Renal pelvis (tissue), 1 donor: ENCODE measurements at regions not wholly inside any gene's neighbourhood (a gene's known extent, or its start where the extent isn't known, plus 50 kb on each side); places are given as distances from the start of the nearest gene placed in this dataset.

ENCODE experiments used
- DNase-seq: peaks from one replicate; pipeline ENCODE4 v3.0.0-alpha.2; 2013

DNA sequence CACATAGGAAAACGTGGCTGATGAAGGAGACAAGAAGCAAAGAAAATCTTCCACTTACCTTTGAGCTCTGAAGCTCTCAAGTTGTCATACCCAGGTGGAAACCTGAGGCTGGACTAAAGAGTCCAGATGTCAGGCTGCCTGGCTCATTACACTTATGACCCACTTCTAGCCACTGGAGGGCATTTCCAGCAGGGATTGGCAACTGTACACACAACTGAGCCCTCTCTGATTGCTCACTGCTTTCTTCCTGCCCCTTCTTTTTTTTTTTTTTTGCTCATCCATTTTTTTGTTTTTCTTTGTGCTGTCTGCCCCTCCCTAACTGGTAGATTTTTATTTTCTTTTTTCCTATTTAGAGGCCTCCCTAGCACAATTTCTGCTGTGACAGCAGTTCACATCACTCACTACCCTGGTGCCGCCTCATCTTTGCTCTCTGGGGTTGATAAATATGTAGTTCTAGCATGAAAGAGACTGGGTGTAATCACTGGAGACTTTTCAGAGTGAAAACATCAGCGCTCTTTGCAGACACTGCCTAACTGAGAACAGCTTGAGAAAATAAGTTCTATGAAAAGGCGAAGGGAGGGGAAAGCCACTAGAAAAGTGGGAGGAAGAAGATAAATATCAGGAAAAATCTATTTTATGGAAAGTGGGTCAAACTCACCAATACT is 334.5 kb downstream of the NUF2 start:
- DNase-seq = no peak

DNA sequence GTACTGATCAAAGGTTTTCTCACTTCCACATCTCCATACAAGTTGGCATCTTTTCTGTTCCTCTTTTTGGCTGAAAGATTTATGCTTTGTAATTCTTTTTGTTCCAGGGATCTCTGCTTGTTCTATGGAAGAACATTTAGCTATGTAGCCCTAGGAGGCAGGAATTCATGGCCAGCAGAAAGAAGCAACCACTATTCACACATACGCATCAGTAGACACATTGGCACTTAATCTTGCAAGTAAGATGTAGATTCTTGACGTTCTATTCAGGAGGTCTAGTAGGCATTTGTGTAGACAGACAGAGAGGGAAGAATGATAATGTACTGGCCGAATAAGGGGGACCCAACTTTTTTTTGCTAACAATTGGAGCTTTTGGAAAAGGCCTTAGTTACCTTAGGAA is 336.0 kb downstream of the NUF2 start:
- no peak for DNase-seq

DNA sequence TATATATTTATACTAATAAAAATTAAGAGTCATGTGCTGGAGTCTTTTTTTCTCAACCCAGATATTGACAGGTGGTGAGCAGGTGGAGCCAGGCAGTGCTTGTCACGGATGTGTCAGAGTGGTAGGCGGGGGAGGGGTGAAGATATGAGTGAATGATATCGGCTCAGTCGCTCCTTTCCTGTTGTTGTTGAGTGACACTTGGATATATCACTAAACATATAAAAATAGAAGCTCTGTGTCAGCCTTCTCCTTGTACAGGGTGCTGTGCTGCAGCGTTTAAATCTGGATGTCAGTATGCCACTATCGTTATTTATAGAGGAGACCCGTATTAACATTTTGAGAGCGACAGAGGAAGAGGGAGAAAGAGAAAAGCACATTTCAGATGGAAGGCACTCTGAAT is 339.6 kb downstream of the NUF2 start:
- no peak for DNase-seq

DNA sequence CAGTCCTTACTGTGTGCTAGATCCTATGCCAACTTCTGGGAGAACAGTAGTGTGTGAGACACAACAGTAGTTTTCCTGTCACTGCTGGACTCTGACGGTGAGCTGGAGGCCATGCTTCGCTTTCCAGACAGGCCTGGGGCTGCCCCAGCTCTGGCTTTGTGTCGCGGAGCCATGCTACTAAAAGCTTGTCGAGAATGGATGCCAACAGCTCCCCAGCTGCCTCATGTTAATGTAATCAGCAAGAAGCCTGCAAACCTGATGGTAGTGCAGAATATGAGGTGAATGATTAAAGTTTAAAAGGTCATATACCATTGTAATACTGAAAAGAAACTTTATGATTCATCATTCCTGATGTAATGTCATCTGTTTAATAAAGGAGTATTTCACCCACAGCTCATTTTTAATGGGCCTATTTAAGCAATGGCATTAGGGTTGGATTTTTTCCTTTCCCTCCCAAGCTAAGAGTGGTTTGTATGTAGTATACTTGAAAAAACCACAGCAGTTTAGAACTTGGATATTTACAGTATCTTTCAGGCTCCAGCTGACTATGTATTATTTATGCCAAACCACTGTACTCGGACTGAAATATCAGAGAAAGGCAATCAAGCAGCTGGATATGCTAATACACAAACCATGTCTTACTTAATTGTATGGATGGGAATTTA is 343.0 kb downstream of the NUF2 start:
- DNase-seq = no peak

DNA sequence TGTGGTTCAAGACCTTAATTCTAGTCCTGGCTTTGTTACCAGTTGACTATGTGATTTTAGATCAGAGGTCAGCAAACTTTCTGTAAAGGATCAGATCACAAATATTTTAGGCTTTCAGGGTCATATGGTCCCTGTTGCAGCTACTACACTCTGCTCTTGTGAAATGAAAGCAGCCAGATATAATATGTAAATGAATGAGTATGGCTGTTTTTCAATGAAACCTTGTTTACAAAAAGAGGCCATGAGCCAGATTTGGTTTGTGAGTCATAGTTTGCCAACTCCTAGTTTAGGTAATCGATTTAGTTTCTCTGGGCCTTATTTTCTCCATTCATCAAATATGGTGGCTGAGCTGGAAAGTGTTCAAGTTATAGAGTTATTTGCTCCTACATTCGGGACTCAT is 346.7 kb downstream of the NUF2 start:
- DNase-seq = no peak

DNA sequence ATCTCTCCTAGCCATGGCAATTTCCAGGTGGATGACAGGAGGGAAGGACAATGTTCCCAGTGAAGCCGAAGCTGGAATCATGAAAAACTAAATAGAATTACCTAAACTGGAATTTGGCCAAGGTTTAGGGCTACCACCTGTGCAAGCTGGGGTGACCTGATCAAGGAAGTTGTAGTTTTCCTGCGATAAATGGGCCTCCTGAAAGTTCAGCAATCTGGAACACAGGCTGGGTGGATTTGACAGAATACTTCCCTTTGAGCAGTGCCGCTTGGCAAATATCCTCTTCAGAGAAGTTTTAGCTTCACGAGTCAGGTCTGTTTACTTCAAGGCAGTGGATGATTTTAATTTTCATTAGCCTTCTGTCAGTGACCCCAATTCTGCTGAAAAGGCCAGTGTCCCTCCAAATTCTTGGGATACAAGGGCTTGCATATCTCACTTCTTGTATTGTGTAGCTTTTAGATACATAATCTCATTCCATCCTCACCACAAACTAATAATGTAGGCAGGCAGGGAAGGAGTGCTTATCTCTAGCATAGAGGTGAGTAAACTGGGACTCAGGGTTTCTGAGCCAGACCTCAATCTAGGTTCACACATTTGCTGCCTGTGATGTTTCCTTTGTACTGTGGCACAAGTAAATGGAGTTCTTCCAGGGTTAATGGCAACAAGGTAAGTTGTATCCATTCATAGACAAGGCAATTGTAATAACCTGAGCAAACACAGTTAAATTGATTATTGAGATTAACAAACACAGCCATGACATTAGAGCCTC is 349.4 kb downstream of the NUF2 start:
- no peak for DNase-seq

DNA sequence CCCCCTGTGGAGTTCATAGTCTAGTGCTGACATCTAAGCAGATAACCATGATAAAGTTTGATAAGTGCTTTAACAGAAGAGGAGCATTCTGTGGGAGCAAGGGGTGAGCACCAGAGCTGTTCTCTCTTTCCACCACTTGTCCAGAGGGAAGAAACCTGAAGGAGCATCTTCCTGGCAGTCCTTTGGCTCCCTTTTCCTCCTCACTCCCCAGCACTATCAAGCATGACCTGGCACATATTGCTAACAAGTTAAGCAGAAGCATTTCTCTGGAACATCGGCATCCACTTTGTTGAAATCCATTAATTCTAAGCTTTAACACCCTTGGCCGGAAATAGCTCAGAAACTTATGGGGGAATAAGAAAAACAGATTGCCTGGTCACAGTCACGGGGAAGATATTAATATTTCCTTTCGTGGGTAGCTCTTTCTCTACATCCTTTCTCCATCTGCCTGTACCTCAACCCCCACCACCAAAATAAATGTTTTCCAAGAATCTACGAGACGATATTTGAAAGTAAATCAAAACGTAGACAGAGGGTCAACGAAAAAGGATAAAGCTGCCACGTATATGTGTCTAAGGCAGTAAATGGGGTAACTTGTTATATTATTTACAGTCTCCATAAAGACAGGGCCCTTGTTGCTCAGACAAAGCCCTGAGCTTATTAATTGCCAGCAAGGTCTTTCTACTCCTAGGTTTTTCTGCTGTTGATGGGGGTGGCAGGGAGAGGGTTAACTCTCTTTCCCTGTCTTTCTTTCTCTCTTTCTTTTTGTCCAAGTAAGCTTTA is 351.4 kb downstream of the NUF2 start:
- DNase-seq = no peak

DNA sequence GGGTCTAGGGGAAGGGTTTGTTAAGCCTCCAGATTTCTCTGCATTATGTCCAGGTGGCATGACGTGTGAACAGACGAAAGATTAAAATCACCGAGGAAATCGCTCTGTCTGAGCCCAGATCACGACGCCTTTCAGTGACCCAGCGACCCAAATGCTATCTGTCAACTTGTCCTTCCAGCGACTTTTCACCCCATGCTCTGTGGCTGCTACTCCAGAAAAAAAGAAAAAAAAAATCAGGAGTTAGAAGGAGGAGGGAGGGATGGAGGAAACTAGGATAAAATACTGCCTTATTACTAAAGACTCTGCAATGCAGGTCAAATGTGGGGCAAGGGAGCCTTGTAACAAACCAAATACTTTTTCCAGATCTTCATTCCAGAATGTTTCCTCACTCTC is 352.0 kb downstream of the NUF2 start:
- DNase-seq = peak; percentile 67

DNA sequence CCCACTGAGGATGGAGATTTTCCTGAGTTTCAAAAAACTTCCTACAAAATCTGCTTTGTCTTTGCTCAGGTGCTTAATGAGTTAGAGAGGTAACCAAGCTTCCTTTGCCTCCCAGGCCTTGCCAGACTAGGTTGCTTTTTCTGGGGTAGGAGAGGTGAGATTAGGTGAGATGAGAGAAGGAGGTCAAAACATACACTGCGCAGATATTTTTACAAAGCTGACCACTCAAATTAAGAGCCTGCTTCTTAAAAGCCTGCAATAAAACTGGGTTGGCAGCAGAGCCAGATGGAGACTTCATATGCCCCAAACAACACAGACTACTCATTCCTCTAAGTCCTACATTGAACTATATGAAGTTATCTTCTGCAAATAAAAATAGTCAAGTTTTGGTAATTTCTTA is 352.5 kb downstream of the NUF2 start:
- no peak for DNase-seq

DNA sequence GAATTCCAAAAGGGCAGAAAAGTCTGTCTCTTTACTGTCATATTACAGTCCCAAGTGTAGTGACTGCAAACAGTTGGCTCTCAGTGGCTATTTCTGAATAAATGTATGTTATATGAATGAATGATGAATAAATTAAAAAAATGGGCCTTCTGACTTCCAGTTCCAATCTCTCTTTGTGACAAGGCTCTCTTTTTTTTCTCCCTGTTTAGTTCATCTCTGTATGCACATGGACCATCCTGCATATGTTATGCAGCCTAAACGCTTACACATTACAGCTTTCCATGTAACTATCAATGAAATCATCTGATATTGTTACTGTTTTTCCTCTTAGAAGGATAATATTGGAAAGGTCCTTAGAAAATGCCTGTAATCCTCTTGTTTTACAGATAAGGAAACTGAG is 363.0 kb downstream of the NUF2 start:
- no peak for DNase-seq

DNA sequence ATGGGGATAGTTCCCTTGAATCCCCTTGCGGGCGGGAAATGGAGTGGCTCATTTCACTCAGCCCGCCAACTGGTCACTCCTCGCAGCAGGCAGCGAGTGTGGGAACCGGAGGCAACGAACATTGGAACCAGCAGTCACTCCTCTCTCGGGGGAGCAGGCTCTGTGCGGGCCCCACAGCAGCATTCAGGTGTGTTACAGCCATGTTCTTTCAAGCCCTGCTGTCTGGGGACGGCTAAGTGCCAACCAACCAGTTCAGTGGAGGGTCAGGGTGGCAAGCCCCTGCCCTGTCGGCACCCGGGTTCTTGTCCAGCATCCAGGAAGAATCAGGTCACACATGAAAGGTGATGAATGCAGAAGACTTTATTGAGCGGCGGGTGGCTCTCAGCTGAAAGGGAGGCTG is 370.5 kb downstream of the NUF2 start:
- DNase-seq = no peak

DNA sequence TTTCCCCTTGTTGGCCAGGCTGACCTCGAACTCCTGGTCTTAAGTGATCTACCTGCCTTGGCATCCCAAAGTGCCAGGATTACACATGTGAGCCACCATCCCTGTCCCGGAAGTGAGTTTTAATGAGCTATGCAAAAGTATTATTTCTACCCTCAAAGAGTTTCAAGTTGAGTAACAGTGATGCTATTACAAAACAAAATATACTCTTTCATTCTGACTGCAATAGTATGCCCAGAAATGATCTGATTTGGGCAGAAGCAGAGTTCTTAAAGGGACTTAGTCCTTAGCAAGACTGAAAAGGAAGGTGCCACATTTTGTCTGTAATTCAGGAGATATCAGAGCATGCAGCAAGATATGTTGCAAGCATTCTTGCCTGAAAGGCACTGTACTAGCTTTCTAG is 375.4 kb downstream of the NUF2 start:
- no peak for DNase-seq

DNA sequence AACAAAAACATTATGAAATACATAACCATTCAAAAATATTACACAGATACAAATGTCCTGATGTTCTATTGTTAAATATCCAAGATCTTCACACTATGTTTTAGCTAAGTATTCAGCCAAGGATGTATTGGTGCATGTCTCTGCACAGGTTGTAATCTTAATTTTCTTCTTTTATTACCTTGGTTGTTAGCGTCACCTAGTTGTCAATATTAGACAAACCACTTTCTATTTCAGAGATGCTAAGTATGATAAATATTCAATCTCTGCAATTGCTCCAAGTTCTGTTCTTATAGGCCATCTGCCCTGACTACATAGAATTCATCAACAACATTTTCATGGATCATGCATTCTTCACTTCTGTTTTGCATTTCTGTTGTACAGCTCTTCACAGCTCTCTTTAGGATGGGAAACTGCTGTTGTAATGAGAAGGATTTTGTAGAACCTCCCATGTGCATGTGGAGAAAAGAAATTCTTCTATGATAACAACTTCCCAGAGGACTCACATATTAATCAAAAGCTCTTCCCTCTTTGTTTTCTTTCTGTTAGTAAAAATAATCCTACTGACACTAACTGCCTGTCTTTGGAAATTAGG is 380.1 kb downstream of the NUF2 start:
- peak; percentile 57 for DNase-seq

DNA sequence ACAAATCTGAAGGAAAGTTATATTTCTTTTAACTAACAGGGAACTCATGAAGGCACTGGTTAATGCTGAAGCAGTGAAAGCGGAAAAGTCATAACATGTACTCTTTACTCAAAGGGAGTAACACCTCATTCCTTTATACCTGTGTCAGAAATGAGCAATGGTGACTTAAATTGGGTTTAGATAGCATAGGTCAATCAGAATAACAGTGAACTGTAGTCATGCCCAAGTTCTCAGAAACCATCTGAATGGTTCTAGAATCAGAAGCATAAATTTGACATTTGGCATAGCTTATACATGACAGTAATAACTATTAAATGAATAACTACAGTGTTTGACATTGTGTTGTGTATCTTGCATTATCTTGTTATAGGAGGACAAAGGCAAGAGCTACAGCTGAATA is 382.0 kb downstream of the NUF2 start:
- no peak for DNase-seq

DNA sequence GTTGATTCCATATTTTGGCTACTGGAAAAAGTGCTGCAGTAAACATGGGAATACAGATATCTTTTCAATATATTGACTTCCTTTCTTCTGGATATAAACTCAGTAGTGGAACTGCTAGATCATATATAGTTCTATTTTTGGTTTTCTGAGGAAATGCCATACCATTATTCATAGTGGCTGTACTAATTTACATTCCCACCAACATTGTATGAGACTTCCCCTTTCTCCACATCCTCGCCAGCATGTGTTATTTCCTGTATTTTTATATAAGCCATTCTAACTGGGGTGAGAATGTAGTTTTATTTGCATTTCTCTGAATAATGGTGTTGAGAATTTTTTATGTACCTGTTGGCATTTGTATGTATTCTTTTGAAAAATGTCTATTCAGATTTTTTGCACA is 385.2 kb downstream of the NUF2 start:
- DNase-seq = no peak

DNA sequence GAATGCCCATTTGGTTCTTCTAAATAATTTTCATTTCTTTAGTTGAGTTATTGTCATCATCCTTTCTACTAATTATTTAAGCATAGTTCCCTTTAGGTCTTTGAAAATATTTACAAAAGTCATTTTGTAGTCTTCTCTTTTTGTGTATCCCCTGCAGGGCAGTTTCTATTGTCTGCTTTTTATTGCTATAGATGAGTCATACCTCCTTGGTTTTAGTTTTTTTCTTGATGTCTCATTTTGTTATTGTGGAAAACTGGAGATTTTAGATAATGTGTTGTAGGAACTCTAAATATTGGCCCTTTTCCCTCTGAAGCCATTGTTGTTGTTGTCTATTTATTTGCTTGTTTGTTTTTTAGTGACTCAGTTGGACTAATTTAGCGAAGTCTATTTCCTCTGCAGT is 387.9 kb downstream of the NUF2 start:
- no peak for DNase-seq

DNA sequence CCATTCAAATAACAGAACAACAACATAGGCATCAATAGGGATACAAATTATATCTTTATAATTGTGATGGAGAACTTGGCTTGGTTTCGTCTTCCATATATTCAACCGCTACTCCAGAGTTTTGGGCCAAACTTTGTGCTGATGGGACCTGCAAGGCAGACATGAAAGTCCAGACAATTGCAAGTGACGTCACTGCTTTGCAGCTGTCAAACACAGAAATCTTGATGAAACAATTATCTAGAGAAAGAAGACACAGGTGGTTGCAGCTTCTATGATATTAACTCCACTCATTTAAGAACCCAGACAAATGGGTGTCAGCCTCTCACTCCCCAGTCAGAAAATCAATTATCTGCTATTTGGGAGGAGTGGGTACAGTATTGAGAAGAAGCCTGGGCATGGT is 390.6 kb downstream of the NUF2 start:
- no peak for DNase-seq

DNA sequence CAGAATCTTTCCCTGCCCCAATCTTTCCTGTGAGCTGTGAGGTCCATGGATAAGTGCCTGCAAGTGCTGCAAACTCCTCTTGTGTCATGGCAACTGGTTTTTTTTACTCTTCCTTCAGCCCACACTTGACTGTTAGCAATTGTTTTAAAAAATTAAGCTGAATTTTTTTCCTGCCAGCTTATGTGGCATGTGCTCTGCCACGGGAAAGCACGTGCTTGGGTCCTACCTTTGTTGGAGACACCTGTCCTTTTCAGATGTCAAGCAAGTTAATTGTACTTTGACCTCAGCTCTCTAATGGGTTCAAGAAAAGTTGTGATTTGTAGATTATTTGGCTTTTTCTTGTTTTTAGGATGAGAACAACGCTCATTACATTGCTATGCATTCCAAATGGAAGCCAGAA is 398.5 kb downstream of the NUF2 start:
- no peak for DNase-seq

DNA sequence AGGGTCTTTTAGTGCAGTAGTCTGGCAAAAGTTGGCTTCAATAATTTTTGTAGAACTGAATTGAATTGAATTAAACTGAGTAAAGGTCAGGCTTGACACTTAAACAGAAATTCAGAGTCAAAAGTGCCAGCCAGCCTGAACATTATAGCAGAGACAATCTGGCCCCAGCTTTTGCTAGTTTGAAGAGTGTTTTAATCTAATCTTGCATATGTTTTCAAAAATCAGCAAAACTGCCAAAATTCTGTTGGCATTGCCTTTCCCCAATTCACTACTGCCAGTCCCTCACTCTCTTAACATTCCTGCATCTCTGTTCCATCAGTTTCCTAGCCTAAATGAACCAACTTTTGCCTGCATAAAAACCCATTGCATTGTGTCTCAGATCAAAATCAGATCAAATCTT is 403.8 kb downstream of the NUF2 start:
- DNase-seq = no peak

DNA sequence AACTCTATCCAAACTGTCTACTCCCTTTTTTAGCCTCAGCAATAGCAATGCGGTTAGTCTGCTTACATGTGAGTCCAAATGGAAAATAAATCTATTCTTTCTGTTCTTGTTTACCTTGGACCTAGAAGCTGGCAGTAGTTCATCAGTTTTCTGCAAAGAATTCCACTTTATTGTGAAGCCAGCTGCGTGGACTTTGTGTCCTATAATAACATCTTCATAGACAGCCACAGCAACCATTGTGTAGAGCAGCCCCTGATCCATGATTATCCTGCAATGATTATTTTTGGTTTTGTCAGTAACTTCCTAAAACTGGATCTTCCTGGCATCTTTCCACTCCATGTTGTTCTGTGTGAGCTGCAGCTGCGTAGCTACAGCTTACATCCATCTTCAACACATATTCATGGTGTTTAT is 408.7 kb downstream of the NUF2 start:
- peak; percentile 59 for DNase-seq

DNA sequence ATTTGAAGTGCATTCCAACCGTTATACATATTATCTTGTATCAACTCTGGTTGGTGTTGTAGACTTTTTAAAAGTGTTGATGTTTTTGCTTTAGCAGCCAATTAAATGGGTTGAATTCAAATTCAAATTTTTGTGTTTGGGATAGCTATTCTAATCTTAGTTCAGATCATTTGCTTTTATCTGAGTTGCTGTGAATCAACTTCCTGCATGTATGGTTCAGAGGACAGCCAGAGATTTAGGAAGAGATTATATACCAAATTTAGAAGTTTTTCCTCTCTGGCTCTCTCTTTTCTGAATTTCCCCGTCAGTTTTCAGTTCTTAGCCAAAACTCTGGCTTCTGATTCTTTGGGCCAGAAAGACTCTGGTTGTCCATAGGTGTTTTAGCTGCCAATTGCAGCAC is 415.5 kb downstream of the NUF2 start:
- no peak for DNase-seq

DNA sequence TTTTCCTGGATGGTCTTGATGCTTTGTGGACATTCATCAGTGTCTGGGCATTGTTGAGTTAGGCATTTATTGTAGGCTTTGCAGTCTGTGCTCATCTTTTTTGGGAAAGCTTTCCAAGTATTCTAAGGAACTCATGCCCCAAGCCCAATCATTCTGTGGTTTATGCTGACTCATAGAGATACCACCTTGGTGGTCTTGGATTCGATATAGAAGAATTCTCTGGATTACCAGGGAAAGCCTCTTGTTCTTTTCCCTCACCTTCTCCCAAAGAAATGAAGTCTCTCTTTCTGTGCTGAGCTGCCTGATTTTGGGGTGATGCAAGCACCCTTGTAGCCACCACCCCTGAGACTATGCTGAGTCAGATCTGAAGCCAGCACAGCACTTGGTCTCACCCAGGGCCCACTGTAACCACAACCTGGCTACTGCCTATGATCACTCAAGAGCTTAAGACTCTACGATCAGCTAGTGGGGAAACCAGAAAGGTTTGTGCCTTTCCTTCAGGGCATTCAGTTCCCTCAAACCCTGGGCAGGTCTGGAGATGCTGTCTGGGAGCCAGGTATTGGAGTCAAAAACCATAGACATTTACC is 422.6 kb downstream of the NUF2 start:
- DNase-seq = no peak
